ENCODE measurements at regions not wholly inside any gene's neighbourhood (a gene's known extent, or its start where the extent isn't known, plus 50 kb on each side); places are given as distances from the start of the nearest gene placed in this dataset.
"Not testable (repeated sequence)": the region's sequence is repeated elsewhere in the genome, so short reads cannot be mapped to it uniquely, and the experiment has no call there.

DNA sequence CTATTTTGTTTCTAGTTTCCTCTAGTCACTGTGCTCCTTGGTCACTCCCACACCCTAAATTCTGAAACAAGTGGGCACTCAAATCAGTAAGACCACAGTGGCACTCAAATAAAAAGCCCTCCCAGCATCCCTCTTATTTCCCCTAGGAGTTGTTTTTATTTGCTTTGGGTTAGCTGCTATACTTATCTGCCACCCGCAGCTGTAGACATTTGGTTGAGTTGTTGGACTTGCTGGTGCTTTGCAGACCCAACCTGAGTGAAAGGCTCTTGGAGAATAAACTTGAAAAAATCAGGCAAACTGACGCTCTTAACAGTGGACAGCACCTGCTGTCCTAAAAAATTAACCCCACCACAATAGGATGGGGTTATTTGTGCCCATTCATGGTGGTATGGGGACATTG is 203.0 kb downstream of the SPATA31A6 start:
- Mint-ChIP-seq H3K36me3 (no peaks in the 10 kb centered on the region), H3K27me3 (no peaks in the 10 kb centered on the region), H3K9me3 (no peaks in the 10 kb centered on the region), H3K27ac (no peak overlapping the region), H3K4me1 (ENCODE audit: unreplicated experiment) (no peaks in the 10 kb centered on the region), H3K4me3 (no peak overlapping the region)
- no peak for DNase-seq (ENCODE audit: extremely low spot score, unreplicated experiment)
- TF ChIP-seq, protein P1, sequence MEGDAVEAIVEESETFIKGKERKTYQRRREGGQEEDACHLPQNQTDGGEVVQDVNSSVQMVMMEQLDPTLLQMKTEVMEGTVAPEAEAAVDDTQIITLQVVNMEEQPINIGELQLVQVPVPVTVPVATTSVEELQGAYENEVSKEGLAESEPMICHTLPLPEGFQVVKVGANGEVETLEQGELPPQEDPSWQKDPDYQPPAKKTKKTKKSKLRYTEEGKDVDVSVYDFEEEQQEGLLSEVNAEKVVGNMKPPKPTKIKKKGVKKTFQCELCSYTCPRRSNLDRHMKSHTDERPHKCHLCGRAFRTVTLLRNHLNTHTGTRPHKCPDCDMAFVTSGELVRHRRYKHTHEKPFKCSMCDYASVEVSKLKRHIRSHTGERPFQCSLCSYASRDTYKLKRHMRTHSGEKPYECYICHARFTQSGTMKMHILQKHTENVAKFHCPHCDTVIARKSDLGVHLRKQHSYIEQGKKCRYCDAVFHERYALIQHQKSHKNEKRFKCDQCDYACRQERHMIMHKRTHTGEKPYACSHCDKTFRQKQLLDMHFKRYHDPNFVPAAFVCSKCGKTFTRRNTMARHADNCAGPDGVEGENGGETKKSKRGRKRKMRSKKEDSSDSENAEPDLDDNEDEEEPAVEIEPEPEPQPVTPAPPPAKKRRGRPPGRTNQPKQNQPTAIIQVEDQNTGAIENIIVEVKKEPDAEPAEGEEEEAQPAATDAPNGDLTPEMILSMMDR (conservative IDR thresholded peaks at IDR 0.05): no peak

DNA sequence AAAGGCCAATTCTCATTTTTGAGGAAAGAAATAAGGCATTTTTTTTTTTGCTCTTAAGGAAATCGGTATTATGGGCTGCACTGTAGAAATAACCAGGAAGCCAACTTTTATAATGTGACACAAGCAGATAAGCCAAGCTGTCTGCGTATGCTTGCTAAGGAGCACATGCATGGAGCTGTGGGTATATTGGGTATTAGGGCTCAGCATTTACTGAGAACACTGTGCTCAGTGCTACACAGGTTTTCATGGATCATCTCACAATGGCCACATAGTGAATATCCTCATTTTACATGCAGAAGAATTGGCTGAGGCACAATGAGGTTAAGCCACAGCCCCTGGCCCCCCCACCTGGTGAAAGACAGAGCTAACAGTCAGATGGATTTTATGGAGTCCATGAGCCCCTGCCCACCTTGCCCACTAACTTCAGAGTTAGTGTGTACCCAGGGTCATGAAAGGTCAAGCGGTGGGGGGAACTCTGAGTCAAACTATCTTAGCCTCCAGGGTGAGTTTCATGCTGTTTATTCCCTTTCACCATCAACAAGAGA is 204.8 kb downstream of the SPATA31A6 start:
- Mint-ChIP-seq H3K4me1 (ENCODE audit: unreplicated experiment) (no peaks in the 10 kb centered on the region), H3K36me3 (no peaks in the 10 kb centered on the region)

DNA sequence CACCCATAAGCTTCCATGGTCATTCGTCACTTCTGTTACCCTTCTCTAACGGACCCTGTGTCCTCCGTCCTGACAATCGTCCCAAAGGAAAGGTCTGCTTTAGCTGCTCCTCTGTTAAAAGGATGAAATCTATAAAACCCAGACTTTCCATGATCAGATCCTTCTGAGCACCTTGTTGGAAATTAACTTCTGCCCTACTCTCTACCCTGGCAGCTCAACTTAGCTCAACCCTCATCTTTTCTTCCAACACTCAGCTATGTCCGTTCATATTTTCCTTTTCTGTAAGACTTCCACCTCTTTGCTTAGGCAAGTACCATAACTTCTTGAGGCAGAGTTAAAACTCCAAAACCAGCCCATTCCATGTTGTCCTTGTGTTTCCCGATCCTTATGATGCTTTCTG is 205.4 kb downstream of the SPATA31A6 start:
- no peak overlapping the region for H3K27ac Mint-ChIP-seq
- no peaks in the 10 kb centered on the region for H3K4me1 Mint-ChIP-seq (ENCODE audit: unreplicated experiment)
- H3K4me3 Mint-ChIP-seq: no peak overlapping the region
- no peak for DNase-seq (ENCODE audit: extremely low spot score, unreplicated experiment)
- TF ChIP-seq, protein P1 (conservative IDR thresholded peaks at IDR 0.05): no peak
- H3K36me3 Mint-ChIP-seq: no peaks in the 10 kb centered on the region
- no peaks in the 10 kb centered on the region for H3K9me3 Mint-ChIP-seq
- H3K27me3 Mint-ChIP-seq: no peaks in the 10 kb centered on the region

More for the DNA sequence above, 204.8 kb downstream of the SPATA31A6 start:
- Mint-ChIP-seq H3K4me3 (no peak overlapping the region), H3K27ac (no peak overlapping the region), H3K9me3 (no peaks in the 10 kb centered on the region), H3K27me3 (no peaks in the 10 kb centered on the region)
- no peak for DNase-seq (ENCODE audit: extremely low spot score, unreplicated experiment)
- TF ChIP-seq, protein P1 (conservative IDR thresholded peaks at IDR 0.05): no peak

DNA sequence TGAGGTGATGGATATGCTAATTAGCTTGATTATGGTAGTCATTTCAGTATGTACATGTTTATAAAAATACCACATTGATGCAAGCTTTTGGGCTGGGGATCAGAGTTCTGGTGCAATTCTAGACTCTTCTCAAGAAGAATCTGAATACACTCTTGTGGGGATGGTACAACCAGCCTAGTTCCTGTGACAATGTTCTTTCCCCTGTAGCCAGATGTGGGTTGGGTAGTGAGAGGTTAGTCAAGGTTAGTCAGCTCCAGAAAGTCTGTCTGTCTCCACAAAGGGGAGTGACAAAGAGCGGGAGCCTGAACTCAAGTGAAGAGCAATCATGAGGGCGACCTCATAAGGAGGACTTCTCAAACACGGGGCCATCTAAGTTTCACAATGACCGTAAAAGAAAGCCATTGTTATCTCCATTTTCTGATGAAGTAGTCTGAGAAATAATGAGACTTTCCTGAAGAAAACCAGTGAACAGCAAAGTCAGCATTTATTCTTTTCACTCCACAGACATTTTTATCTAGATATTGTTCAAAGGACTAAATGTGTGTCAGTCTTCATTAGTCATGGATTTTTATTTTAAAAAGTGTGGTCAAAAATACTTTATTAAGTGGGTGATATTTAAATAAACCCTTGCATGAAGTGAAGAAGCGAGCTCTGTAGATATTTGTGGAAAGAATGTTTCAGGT is 209.5 kb downstream of the SPATA31A6 start:
- H3K36me3 Mint-ChIP-seq; H3K9me3 Mint-ChIP-seq; H3K27ac Mint-ChIP-seq; H3K4me1 Mint-ChIP-seq (ENCODE audit: unreplicated experiment); DNase-seq (ENCODE audit: extremely low spot score, unreplicated experiment); H3K27me3 Mint-ChIP-seq; H3K4me3 Mint-ChIP-seq: not testable (repeated sequence)

DNA sequence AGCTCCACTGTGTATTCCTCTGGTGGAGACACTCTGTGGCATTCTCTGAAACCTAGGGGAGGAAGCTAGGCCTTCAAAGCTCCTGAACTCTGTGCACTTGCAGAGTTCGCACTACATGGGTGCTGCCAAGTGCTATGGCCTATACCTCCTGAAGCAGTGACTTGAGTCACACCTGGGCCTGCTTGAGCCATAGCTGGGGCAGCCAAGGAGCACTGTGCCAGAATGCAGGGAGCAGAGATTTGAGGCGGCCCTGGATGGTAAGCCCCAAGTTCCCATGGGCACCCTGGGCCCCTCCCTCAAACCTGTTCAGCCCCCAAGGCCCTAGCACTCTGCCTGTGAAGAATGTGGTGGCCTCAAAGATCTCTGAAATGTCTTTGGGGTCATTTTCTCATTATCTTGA is 212.9 kb downstream of the SPATA31A6 start:
- Mint-ChIP-seq H3K27ac (no peak overlapping the region), H3K27me3 (peaks cover 3% of the 10 kb centered on the region), H3K4me3 (no peak overlapping the region), H3K36me3 (no peaks in the 10 kb centered on the region), H3K9me3 (no peaks in the 10 kb centered on the region), H3K4me1 (ENCODE audit: unreplicated experiment) (peaks cover 5% of the 10 kb centered on the region)
- DNase-seq (ENCODE audit: extremely low spot score, unreplicated experiment): no peak
- TF ChIP-seq, protein P1 (conservative IDR thresholded peaks at IDR 0.05): no peak

DNA sequence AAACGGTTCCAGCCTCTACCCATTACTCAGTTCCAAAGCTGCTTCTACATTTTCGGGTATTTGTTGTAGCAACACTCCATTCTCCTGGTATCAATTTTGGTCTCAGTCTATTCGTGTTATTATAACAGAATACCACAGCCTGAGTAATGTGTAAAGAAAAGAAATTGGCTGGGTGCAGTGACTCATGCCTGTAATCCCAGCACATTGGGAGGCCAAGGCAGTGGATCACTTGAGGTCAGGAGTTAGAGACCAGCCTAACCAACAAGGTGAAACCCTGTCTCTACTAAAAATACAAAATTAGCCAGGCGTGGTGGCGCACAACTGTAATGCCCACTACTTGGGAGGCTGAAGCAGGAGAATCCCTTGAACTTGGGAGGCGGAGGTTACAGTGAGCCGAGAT is 213.9 kb downstream of the SPATA31A6 start:
- H3K36me3 Mint-ChIP-seq; H3K4me3 Mint-ChIP-seq; H3K27me3 Mint-ChIP-seq; H3K27ac Mint-ChIP-seq; H3K9me3 Mint-ChIP-seq; H3K4me1 Mint-ChIP-seq (ENCODE audit: unreplicated experiment); DNase-seq (ENCODE audit: extremely low spot score, unreplicated experiment): not testable (repeated sequence)

DNA sequence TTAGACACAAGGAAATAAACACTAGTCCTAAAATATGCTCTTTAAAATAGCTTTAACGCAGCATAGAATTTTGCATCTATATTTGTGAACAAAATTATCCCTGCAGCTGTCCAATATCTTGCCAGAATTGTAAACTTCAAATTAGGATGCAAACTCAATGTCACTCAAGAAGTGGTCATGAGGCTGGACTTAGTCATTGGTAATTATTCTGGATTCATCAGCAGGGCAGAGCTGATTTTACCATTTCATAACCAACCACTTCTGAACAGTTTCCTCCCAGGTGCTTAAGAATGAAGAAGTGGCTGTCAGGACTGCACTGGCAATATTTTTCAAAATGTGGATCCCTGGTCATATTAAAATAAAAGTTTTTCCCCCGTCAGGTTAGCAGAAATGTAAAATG is 219.5 kb downstream of the SPATA31A6 start:
- H3K27ac Mint-ChIP-seq; H3K9me3 Mint-ChIP-seq; H3K4me3 Mint-ChIP-seq; H3K36me3 Mint-ChIP-seq; DNase-seq (ENCODE audit: extremely low spot score, unreplicated experiment); H3K27me3 Mint-ChIP-seq; H3K4me1 Mint-ChIP-seq (ENCODE audit: unreplicated experiment): not testable (repeated sequence)

DNA sequence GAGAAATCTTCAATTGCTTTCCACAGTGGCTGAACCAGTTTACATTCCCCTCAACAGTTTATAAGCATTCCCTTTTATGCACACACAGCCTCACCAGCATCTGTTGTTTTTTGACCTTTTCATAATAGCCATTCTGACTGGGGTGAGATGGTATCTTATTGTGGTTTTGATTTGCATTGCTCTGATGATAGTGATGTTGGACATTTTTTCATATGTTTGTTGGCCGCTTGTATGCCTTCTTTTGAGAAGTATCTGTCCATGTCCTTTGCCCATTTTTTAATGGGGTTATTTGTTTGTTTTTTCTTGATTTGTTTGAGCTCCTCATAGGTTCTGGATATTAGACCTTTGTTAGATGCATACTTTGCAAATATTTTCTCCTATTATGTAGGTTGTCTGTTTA is 226.1 kb downstream of the SPATA31A6 start:
- H3K4me3 Mint-ChIP-seq; H3K27ac Mint-ChIP-seq; H3K27me3 Mint-ChIP-seq; H3K9me3 Mint-ChIP-seq; H3K4me1 Mint-ChIP-seq (ENCODE audit: unreplicated experiment); DNase-seq (ENCODE audit: extremely low spot score, unreplicated experiment); H3K36me3 Mint-ChIP-seq: not testable (repeated sequence)

DNA sequence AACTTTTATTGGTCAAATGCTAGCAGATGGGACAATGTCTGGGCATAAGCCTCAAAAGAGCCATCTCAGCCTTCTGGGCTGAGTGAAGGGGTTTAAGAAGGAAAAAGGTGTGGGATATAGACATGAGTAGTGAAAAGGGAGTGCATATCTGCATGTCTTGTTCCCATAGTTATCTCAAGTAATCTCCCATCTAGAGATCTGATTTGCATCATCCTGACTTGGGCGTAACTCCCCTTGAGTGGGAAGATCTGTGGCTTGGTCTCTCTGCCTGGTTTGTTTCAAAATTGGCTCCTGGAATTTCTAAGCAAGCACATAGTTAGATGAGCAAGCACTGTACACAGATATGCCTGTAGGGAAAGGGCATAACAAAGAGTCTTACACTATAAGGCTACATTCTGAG is 228.9 kb downstream of the SPATA31A6 start:
- H3K36me3 Mint-ChIP-seq; H3K9me3 Mint-ChIP-seq; H3K4me1 Mint-ChIP-seq (ENCODE audit: unreplicated experiment); H3K27ac Mint-ChIP-seq; DNase-seq (ENCODE audit: extremely low spot score, unreplicated experiment); H3K27me3 Mint-ChIP-seq; H3K4me3 Mint-ChIP-seq: not testable (repeated sequence)

DNA sequence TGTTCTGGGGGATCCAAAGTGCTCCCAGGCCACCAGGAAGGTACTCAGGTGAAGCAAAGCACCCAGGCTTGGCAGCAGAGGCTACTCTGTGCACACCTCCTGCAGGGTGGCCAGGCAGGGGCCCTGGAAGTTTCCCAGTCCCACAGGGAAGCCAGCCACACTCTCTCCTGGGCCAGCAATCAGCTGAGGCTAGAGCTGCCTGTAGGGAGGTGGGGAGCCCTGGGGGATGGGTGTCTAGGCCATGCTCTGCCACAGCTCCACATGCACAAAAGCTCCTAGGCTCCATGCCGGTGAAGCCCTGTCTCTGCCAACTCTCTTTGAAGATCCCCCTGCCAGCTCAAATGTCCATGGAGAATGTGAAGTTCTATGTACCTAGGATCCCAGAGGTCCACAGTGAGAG is 231.4 kb downstream of the SPATA31A6 start:
- not testable (repeated sequence) for DNase-seq (ENCODE audit: extremely low spot score, unreplicated experiment); H3K36me3 Mint-ChIP-seq; H3K4me1 Mint-ChIP-seq (ENCODE audit: unreplicated experiment); H3K27me3 Mint-ChIP-seq; H3K9me3 Mint-ChIP-seq; H3K27ac Mint-ChIP-seq; H3K4me3 Mint-ChIP-seq
